Small intestine (tissue), 7 donors: ENCODE measurements at regions not wholly inside any gene's neighbourhood (a gene's known extent, or its start where the extent isn't known, plus 50 kb on each side); places are given as distances from the start of the nearest gene placed in this dataset.

ENCODE experiments used
- DNase-seq, 2 donors: peaks; one replicate each; pipeline versions ENCODE4 v3.0.0 to v3.0.0-alpha.2; 2013
- FAIRE-seq: peaks from 2 replicates; lab custom pipeline; 2012; peaks lifted over from hg19 to GRCh38; lab: Jason Lieb, UNC
- H3K27ac ChIP-seq, 3 donors: one replicate each; pipeline ENCODE4 v1.5.1; 2013; ENCODE audit warnings: low read length in 2 of 3, mild to moderate bottlenecking in 2 of 3, control low read depth in 1 of 3, inconsistent platforms in 1 of 3, low read depth in 1 of 3, moderate library complexity in 1 of 3
- H3K27me3 ChIP-seq, 3 donors: one replicate each; pipeline ENCODE4 v1.6.1; 2013; ENCODE audit warnings: low read length in 3 of 3, inconsistent platforms in 1 of 3; ENCODE audit not compliant: control insufficient read depth in 3 of 3, insufficient read depth in 3 of 3
- H3K36me3 ChIP-seq, 3 donors: one replicate each; pipeline ENCODE4 v1.6.1; 2013; ENCODE audit warnings: low read length in 3 of 3, inconsistent platforms in 1 of 3, low read depth in 1 of 3, mild to moderate bottlenecking in 1 of 3, moderate library complexity in 1 of 3; ENCODE audit not compliant: control insufficient read depth in 3 of 3, insufficient read depth in 2 of 3
- H3K4me1 ChIP-seq, 3 donors: one replicate each; pipeline ENCODE4 v1.6.1; 2013; ENCODE audit warnings: low read length in 2 of 3, inconsistent platforms in 1 of 3, low read depth in 1 of 3, mild to moderate bottlenecking in 1 of 3, moderate library complexity in 1 of 3; ENCODE audit not compliant: control insufficient read depth in 3 of 3, insufficient read depth in 2 of 3
- H3K4me3 ChIP-seq, 3 donors: one replicate each; pipeline ENCODE4 v1.5.1; 2013; ENCODE audit warnings: low read length in 3 of 3, control low read depth in 1 of 3, inconsistent platforms in 1 of 3, low read depth in 1 of 3, mild to moderate bottlenecking in 1 of 3, moderate library complexity in 1 of 3
- H3K9me3 ChIP-seq, 2 donors: one replicate each; pipeline ENCODE4 v1.6.1; 2013; ENCODE audit warnings: low read depth in 1 of 2, low read length in 1 of 2; ENCODE audit not compliant: control insufficient read depth in 2 of 2, insufficient read depth in 1 of 2
- WGBS, 3 donors: extraction: QIAGEN DNeasy Blood & Tissue Kit; methylation state at CpG; one replicate each; pipeline ENCODE4 v1.1.7; 2013; 5-methylcytosine and 5-hydroxymethylcytosine counted together
- donor health status: healthy with polysubstance abuse.
- donor health status: control.
- donor health status: control.
- donor health status: Bipolar disorder and iron deficiency.
- donor health status: healthy.

- DNase-seq (no peak), FAIRE-seq (no peak)
- H3K27ac ChIP-seq, result no peak overlapping the region
- no peaks in the 10 kb centered on the region for H3K27me3 ChIP-seq
- H3K9me3 ChIP-seq, result no peaks in the 10 kb centered on the region
- WGBS, 3 donors, result 85 to 100% (median 90%) methylated on average over 2 of the region's 2 CpGs
- H3K4me3 ChIP-seq, result no peak overlapping the region
- no peaks in the 10 kb centered on the region for H3K36me3 ChIP-seq
- no peaks in the 10 kb centered on the region for H3K4me1 ChIP-seq
Measured at GRCh38 chr16:74076568-74076967, 220.0 kb upstream of the PSMD7 start.

- Histone ChIP-seq H3K9me3 (no peaks in the 10 kb centered on the region), H3K4me3 (no peak overlapping the region), H3K4me1 (no peaks in the 10 kb centered on the region), H3K36me3 (no peaks in the 10 kb centered on the region), H3K27me3 (no peaks in the 10 kb centered on the region), H3K27ac (no peak overlapping the region)
- 77 to 90% (median 83%) methylated on average over 4 of the region's 4 CpGs for WGBS, 3 donors
- DNase-seq, result no peak
- FAIRE-seq, result no peak
Measured at GRCh38 chr16:74075393-74075792, 221.2 kb upstream of the PSMD7 start.

- Histone ChIP-seq H3K27ac (no peak overlapping the region), H3K4me1 (no peaks in the 10 kb centered on the region), H3K4me3 (no peak overlapping the region), H3K27me3 (no peaks in the 10 kb centered on the region), H3K36me3 (no peaks in the 10 kb centered on the region), H3K9me3 (no peaks in the 10 kb centered on the region)
- 83 to 100% (median 94%) methylated on average over 3 of the region's 3 CpGs for WGBS, 3 donors
- FAIRE-seq, result no peak
- DNase-seq, result no peak
Measured at GRCh38 chr16:74073456-74073855, 223.2 kb upstream of the PSMD7 start.

- Histone ChIP-seq H3K9me3 (no peaks in the 10 kb centered on the region), H3K4me1 (no peaks in the 10 kb centered on the region), H3K27ac (no peak overlapping the region), H3K36me3 (no peaks in the 10 kb centered on the region), H3K27me3 (no peaks in the 10 kb centered on the region), H3K4me3 (no peak overlapping the region)
- WGBS, 3 donors, result 74 to 81% (median 75%) methylated on average over 8 of the region's 8 CpGs
- DNase-seq, result no peak
- no peak for FAIRE-seq
Measured at GRCh38 chr16:74071996-74072535, 224.5 kb upstream of the PSMD7 start.

- Histone ChIP-seq H3K27me3 (no peaks in the 10 kb centered on the region), H3K36me3 (no peaks in the 10 kb centered on the region), H3K4me3 (no peak overlapping the region), H3K4me1 (no peaks in the 10 kb centered on the region), H3K27ac (no peak overlapping the region), H3K9me3 (no peaks in the 10 kb centered on the region)
- 76 to 87% (median 78%) methylated on average over 10 of the region's 10 CpGs for WGBS, 3 donors
- no peak for FAIRE-seq
- DNase-seq, result no peak
Measured at GRCh38 chr16:74070237-74070636, 226.4 kb upstream of the PSMD7 start.

- H3K27me3 ChIP-seq, result no peaks in the 10 kb centered on the region
- no peaks in the 10 kb centered on the region for H3K36me3 ChIP-seq
- FAIRE-seq (no peak), DNase-seq (no peak)
- no peaks in the 10 kb centered on the region for H3K4me1 ChIP-seq
- WGBS, 3 donors, result 44 to 55% (median 49%) methylated on average over 5 of the region's 5 CpGs
- no peak overlapping the region for H3K27ac ChIP-seq
- H3K4me3 ChIP-seq, result no peak overlapping the region
- no peaks in the 10 kb centered on the region for H3K9me3 ChIP-seq
Measured at GRCh38 chr16:74064120-74064735, 232.4 kb upstream of the PSMD7 start.

- no peaks in the 10 kb centered on the region for H3K4me1 ChIP-seq
- no peak overlapping the region for H3K4me3 ChIP-seq
- WGBS, 3 donors, result 62 to 74% (median 62%) methylated on average over 4 of the region's 4 CpGs
- no peak for DNase-seq
- no peaks in the 10 kb centered on the region for H3K27me3 ChIP-seq
- no peaks in the 10 kb centered on the region for H3K9me3 ChIP-seq
- no peak overlapping the region for H3K27ac ChIP-seq
- no peaks in the 10 kb centered on the region for H3K36me3 ChIP-seq
- no peak for FAIRE-seq
Measured at GRCh38 chr16:74053826-74054225, 242.8 kb upstream of the PSMD7 start.

- Histone ChIP-seq H3K9me3 (no peaks in the 10 kb centered on the region), H3K4me1 (no peaks in the 10 kb centered on the region), H3K27ac (no peak overlapping the region), H3K27me3 (no peaks in the 10 kb centered on the region), H3K36me3 (no peaks in the 10 kb centered on the region), H3K4me3 (no peak overlapping the region)
- DNase-seq (no peak), FAIRE-seq (no peak)
- 57 to 67% (median 66%) methylated on average over 1 of the region's 1 CpG for WGBS, 3 donors
Measured at GRCh38 chr16:74053312-74053711, 243.3 kb upstream of the PSMD7 start.

GRCh38 chr16:74052016-74052415 is 244.6 kb upstream of the PSMD7 start:
- H3K4me1 ChIP-seq, result no peaks in the 10 kb centered on the region
- H3K27me3 ChIP-seq, result no peaks in the 10 kb centered on the region
- H3K4me3 ChIP-seq, result no peak overlapping the region
- H3K36me3 ChIP-seq, result no peaks in the 10 kb centered on the region
- no peaks in the 10 kb centered on the region for H3K9me3 ChIP-seq
- no peak for DNase-seq
- no peak overlapping the region for H3K27ac ChIP-seq
- FAIRE-seq, result no peak
- 62 to 73% (median 65%) methylated on average over 1 of the region's 1 CpG for WGBS, 3 donors
